RPMI8226 (cell line): ENCODE measurements at regions not wholly inside any gene's neighbourhood (a gene's known extent, or its start where the extent isn't known, plus 50 kb on each side); places are given as distances from the start of the nearest gene placed in this dataset.
"Not testable (repeated sequence)": the region's sequence is repeated elsewhere in the genome, so short reads cannot be mapped to it uniquely, and the experiment has no call there.

Experiments
- DNase-seq: peaks from one replicate; pipeline ENCODE4 v3.0.0-alpha.2; 2015

GRCh38 chr2:43146083-43146482, 80.3 kb downstream of the ZFP36L2 start:
- no peak for DNase-seq

GRCh38 chr2:43144263-43144662, 82.1 kb downstream of the ZFP36L2 start:
- DNase-seq, result no peak

GRCh38 chr2:43143756-43144155, 82.7 kb downstream of the ZFP36L2 start:
- DNase-seq, result no peak

GRCh38 chr2:43142921-43143438, 83.4 kb downstream of the ZFP36L2 start:
- DNase-seq, result peak; percentile 58

GRCh38 chr2:43141636-43142151, 84.7 kb downstream of the ZFP36L2 start:
- DNase-seq, result not testable (repeated sequence)

GRCh38 chr2:43139996-43140621, 86.3 kb downstream of the ZFP36L2 start:
- no peak for DNase-seq

GRCh38 chr2:43139501-43139900, 86.9 kb downstream of the ZFP36L2 start:
- DNase-seq, result no peak

- no peak for DNase-seq
Measured at GRCh38 chr2:43138441-43138840, 88.0 kb downstream of the ZFP36L2 start.

- no peak for DNase-seq
Measured at GRCh38 chr2:43136876-43137275, 89.5 kb downstream of the ZFP36L2 start.

GRCh38 chr2:43136011-43136799, 90.2 kb downstream of the ZFP36L2 start:
- DNase-seq, result peak; percentile 67

GRCh38 chr2:43135583-43135982, 90.8 kb downstream of the ZFP36L2 start:
- peak; percentile 39 for DNase-seq

GRCh38 chr2:43134571-43134889, 91.9 kb downstream of the ZFP36L2 start:
- no peak for DNase-seq

- peak; percentile 96 for DNase-seq
Measured at GRCh38 chr2:43133708-43134570, 92.5 kb downstream of the ZFP36L2 start.

- DNase-seq, result no peak
Measured at GRCh38 chr2:43133336-43133707, 93.1 kb downstream of the ZFP36L2 start.

- peak; percentile 78 for DNase-seq
Measured at GRCh38 chr2:43132683-43133301, 93.6 kb downstream of the ZFP36L2 start.

- DNase-seq, result peak; percentile 77
Measured at GRCh38 chr2:43131890-43132682, 94.3 kb downstream of the ZFP36L2 start.

- DNase-seq, result peak; percentile 97
Measured at GRCh38 chr2:43131051-43131889, 95.1 kb downstream of the ZFP36L2 start.

- no peak for DNase-seq
Measured at GRCh38 chr2:43130548-43130875, 95.9 kb downstream of the ZFP36L2 start.

GRCh38 chr2:43129676-43130547, 96.5 kb downstream of the ZFP36L2 start:
- no peak for DNase-seq

- DNase-seq, result no peak
Measured at GRCh38 chr2:43128559-43128955, 97.8 kb downstream of the ZFP36L2 start.
